ENCODE measurements at regions not wholly inside any gene's neighbourhood (a gene's known extent, or its start where the extent isn't known, plus 50 kb on each side); places are given as distances from the start of the nearest gene placed in this dataset.

- no peak for TF ChIP-seq POU6F1 (CRISPR knock-in tag; IDR thresholded peaks at IDR 0.05; ENCODE audit: borderline replicate concordance, low read depth)
These were observed 197.6 kb upstream of the ZNF32 start (continued) for GRCh38 chr10:43846187-43846680.

- ATAC-seq: no peak
- TF ChIP-seq POU6F1 (CRISPR knock-in tag; IDR thresholded peaks at IDR 0.05; ENCODE audit: borderline replicate concordance, low read depth) (no peak), CSRNP3 (CRISPR knock-in tag; IDR thresholded peaks at IDR 0.05) (no peak), ZNF70 (CRISPR knock-in tag; IDR thresholded peaks at IDR 0.05) (no peak), CSDC2 (CRISPR knock-in tag; IDR thresholded peaks at IDR 0.05) (no peak), ESRRG (CRISPR knock-in tag; IDR thresholded peaks at IDR 0.05) (no peak)
These were observed 196.4 kb upstream of the ZNF32 start for GRCh38 chr10:43845121-43845520.

- no peak for ATAC-seq
- TF ChIP-seq ESRRG (CRISPR knock-in tag; IDR thresholded peaks at IDR 0.05) (no peak), PPARA (CRISPR knock-in tag; IDR thresholded peaks at IDR 0.05; ENCODE audit: borderline replicate concordance) (no peak), ZFP30 (CRISPR knock-in tag; IDR thresholded peaks at IDR 0.05) (no peak), ARNTL (CRISPR knock-in tag; IDR thresholded peaks at IDR 0.05; ENCODE audit: borderline replicate concordance, low read depth) (no peak), BACH2 (CRISPR knock-in tag; IDR thresholded peaks at IDR 0.05; ENCODE audit: borderline replicate concordance) (no peak)
These were observed 195.5 kb upstream of the ZNF32 start for GRCh38 chr10:43844221-43844620.

- TF ChIP-seq TCF4 (CRISPR knock-in tag; IDR thresholded peaks at IDR 0.05; ENCODE audit: borderline replicate concordance) (no peak), CREB5 (CRISPR knock-in tag; IDR thresholded peaks at IDR 0.05; ENCODE audit: low read depth) (no peak), ZNF8 (CRISPR knock-in tag; IDR thresholded peaks at IDR 0.05) (no peak), ZFP30 (CRISPR knock-in tag; IDR thresholded peaks at IDR 0.05) (no peak), PATZ1 (CRISPR knock-in tag; IDR thresholded peaks at IDR 0.05; ENCODE audit: borderline replicate concordance) (no peak), BACH2 (CRISPR knock-in tag; IDR thresholded peaks at IDR 0.05; ENCODE audit: borderline replicate concordance) (no peak), GLIS3 (CRISPR knock-in tag; IDR thresholded peaks at IDR 0.05) (no peak), ZC3H10 (CRISPR knock-in tag; IDR thresholded peaks at IDR 0.05) (no peak), CSRNP3 (CRISPR knock-in tag; IDR thresholded peaks at IDR 0.05) (no peak), ARNTL (CRISPR knock-in tag; IDR thresholded peaks at IDR 0.05; ENCODE audit: borderline replicate concordance, low read depth) (no peak), TSHZ2 (CRISPR knock-in tag; IDR thresholded peaks at IDR 0.05) (no peak), ZFP3 (CRISPR knock-in tag; IDR thresholded peaks at IDR 0.05) (no peak), TOX (CRISPR knock-in tag; IDR thresholded peaks at IDR 0.05; ENCODE audit: borderline replicate concordance) (no peak), PPARA (CRISPR knock-in tag; IDR thresholded peaks at IDR 0.05; ENCODE audit: borderline replicate concordance) (no peak), ZNF70 (CRISPR knock-in tag; IDR thresholded peaks at IDR 0.05) (no peak)
- ATAC-seq: peak; percentile 59
These were observed 194.8 kb upstream of the ZNF32 start for GRCh38 chr10:43843321-43844101.

All from SK-N-SH treated with all-trans-retinoic acid at 6 μM for 48 hours (cell line).